ENCODE measurements at regions not wholly inside any gene's neighbourhood (a gene's known extent, or its start where the extent isn't known, plus 50 kb on each side); places are given as distances from the start of the nearest gene placed in this dataset.

DNA sequence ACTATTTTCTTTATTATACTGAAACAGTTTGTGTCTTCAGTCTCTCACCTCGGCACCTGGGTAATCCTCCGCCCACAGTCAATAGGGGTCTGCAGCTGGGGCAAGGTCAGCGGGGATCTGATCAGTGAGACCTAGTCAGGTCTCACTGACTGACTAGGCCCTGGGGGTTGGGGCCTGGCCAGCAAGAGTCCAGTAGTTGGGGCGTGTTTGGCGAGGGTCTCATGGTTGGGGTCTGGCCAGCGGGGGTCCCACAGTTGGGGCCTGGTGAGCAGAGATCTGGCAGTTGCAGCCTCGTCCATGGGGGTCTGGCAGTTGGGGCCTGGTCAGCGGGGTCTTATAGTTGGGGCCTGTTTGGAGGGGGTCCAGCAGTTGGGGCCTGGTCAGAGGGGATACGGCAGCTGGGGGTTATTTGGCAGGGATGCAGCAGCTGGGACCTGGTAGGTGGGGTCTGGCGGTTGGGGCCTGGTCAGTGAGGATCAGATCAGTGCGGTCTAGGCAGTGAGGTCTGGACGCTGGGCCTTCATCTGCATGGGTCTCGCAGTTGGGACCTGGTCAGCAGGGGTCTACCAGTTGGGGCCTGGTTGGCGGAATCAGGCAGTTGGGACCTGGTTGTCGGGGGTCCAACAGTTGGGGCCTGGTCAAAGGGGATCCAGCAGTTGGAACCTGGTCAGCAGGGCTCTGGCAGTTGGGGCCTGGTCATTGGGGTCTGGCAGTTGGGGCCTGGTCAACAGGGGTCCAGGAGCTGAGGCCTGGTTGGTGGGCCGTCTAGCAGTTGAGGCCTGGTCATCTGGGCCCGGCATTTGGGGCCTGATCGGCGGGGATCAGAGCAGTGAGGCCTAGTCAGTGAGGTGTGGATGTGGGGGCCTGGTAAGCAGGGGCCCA, 61.1 kb upstream of the TPM4 start:
- peaks cover 69% of the 10 kb centered on the region for H3K9me3 ChIP-seq (ENCODE audit: insufficient read depth, low read depth, low read length)
- H3K14ac ChIP-seq (ENCODE audit: low read length), result no peak overlapping the region
- no peaks in the 10 kb centered on the region for H3K36me3 ChIP-seq (ENCODE audit: control insufficient read depth in 1 of 2, insufficient read depth in 2 of 2, low read length in 2 of 2)
- H3K4ac ChIP-seq (ENCODE audit: low read depth, low read length), result no peak overlapping the region
- H3K4me3 ChIP-seq (ENCODE audit: low read depth, low read length), result no peak overlapping the region
- H2BK5ac ChIP-seq (ENCODE audit: low read depth, low read length, poor library complexity), result no peak overlapping the region
- H4K91ac ChIP-seq (ENCODE audit: low read depth, low read length), result no peak overlapping the region
- no peak overlapping the region for H3K4me2 ChIP-seq (ENCODE audit: low read length)
- H3K18ac ChIP-seq (ENCODE audit: low read length), result no peak overlapping the region
- DNase-seq, result no peak
- no peak overlapping the region for H4K12ac ChIP-seq (ENCODE audit: low read depth, low read length)
- no peak overlapping the region for H2AFZ ChIP-seq (ENCODE audit: insufficient read depth, low read length, poor library complexity)
- H3K79me1 ChIP-seq (ENCODE audit: low read length), result no peaks in the 10 kb centered on the region
- H2BK12ac ChIP-seq (ENCODE audit: low read length), result no peak overlapping the region
- no peak overlapping the region for H3K27ac ChIP-seq (ENCODE audit: low read depth, low read length)
- no peak overlapping the region for H3K9ac ChIP-seq (ENCODE audit: low read length)
- H2BK120ac ChIP-seq (ENCODE audit: insufficient read depth, low read length, poor library complexity), result no peak overlapping the region
- no peak overlapping the region for H3K23ac ChIP-seq (ENCODE audit: low read length)
- H3K79me2 ChIP-seq (ENCODE audit: control insufficient read depth, insufficient read depth, low read length, poor library complexity), result no peaks in the 10 kb centered on the region
- H4K8ac ChIP-seq (ENCODE audit: low read depth, low read length), result no peak overlapping the region
- no peaks in the 10 kb centered on the region for H3K4me1 ChIP-seq (ENCODE audit: control insufficient read depth in 1 of 2, insufficient read depth in 2 of 2, low read length in 2 of 2)
- WGBS (ENCODE audit: extremely low coverage, insufficient coverage, insufficient read length), result no CpG with 5 or more reads among the region's 19 CpGs
- no peak overlapping the region for H2AK5ac ChIP-seq (ENCODE audit: low read length)
- no peaks in the 10 kb centered on the region for H3K27me3 ChIP-seq (ENCODE audit: insufficient read depth, low read length)

GRCh38 chr19:16015805-16016173, 60.5 kb upstream of the TPM4 start:
- no peak overlapping the region for H3K23ac ChIP-seq (ENCODE audit: low read length)
- H3K79me1 ChIP-seq (ENCODE audit: low read length), result no peaks in the 10 kb centered on the region
- no peaks in the 10 kb centered on the region for H3K36me3 ChIP-seq (ENCODE audit: control insufficient read depth in 1 of 2, insufficient read depth in 2 of 2, low read length in 2 of 2)
- no peak overlapping the region for H2BK5ac ChIP-seq (ENCODE audit: low read depth, low read length, poor library complexity)
- H3K9me3 ChIP-seq (ENCODE audit: insufficient read depth, low read depth, low read length), result peaks cover 74% of the 10 kb centered on the region
- H3K9ac ChIP-seq (ENCODE audit: low read length), result no peak overlapping the region
- H3K14ac ChIP-seq (ENCODE audit: low read length), result no peak overlapping the region
- H4K91ac ChIP-seq (ENCODE audit: low read depth, low read length), result no peak overlapping the region
- H2BK120ac ChIP-seq (ENCODE audit: insufficient read depth, low read length, poor library complexity), result no peak overlapping the region
- no peaks in the 10 kb centered on the region for H3K27me3 ChIP-seq (ENCODE audit: insufficient read depth, low read length)
- no peak overlapping the region for H2AK5ac ChIP-seq (ENCODE audit: low read length)
- no peak overlapping the region for H3K4me3 ChIP-seq (ENCODE audit: low read depth, low read length)
- no peak overlapping the region for H4K8ac ChIP-seq (ENCODE audit: low read depth, low read length)
- H3K79me2 ChIP-seq (ENCODE audit: control insufficient read depth, insufficient read depth, low read length, poor library complexity), result no peaks in the 10 kb centered on the region
- no peak overlapping the region for H3K27ac ChIP-seq (ENCODE audit: low read depth, low read length)
- no peak overlapping the region for H3K4me2 ChIP-seq (ENCODE audit: low read length)
- no peak overlapping the region for H2BK12ac ChIP-seq (ENCODE audit: low read length)
- no peak overlapping the region for H4K12ac ChIP-seq (ENCODE audit: low read depth, low read length)
- no peak overlapping the region for H3K18ac ChIP-seq (ENCODE audit: low read length)
- H3K4ac ChIP-seq (ENCODE audit: low read depth, low read length), result no peak overlapping the region
- no peak overlapping the region for H2AFZ ChIP-seq (ENCODE audit: insufficient read depth, low read length, poor library complexity)
- no CpG with 5 or more reads among the region's 3 CpGs for WGBS (ENCODE audit: extremely low coverage, insufficient coverage, insufficient read length)
- no peak for DNase-seq
- no peaks in the 10 kb centered on the region for H3K4me1 ChIP-seq (ENCODE audit: control insufficient read depth in 1 of 2, insufficient read depth in 2 of 2, low read length in 2 of 2)

- Histone ChIP-seq H2BK12ac (ENCODE audit: low read length) (no peak overlapping the region), H4K12ac (ENCODE audit: low read depth, low read length) (no peak overlapping the region), H3K18ac (ENCODE audit: low read length) (no peak overlapping the region), H3K27ac (ENCODE audit: low read depth, low read length) (no peak overlapping the region), H4K91ac (ENCODE audit: low read depth, low read length) (no peak overlapping the region), H3K36me3 (ENCODE audit: control insufficient read depth in 1 of 2, insufficient read depth in 2 of 2, low read length in 2 of 2) (no peaks in the 10 kb centered on the region), H3K14ac (ENCODE audit: low read length) (no peak overlapping the region), H3K4ac (ENCODE audit: low read depth, low read length) (no peak overlapping the region), H3K27me3 (ENCODE audit: insufficient read depth, low read length) (no peaks in the 10 kb centered on the region), H3K79me1 (ENCODE audit: low read length) (no peaks in the 10 kb centered on the region), H3K4me1 (ENCODE audit: control insufficient read depth in 1 of 2, insufficient read depth in 2 of 2, low read length in 2 of 2) (no peaks in the 10 kb centered on the region), H3K9ac (ENCODE audit: low read length) (no peak overlapping the region), H2BK120ac (ENCODE audit: insufficient read depth, low read length, poor library complexity) (no peak overlapping the region), H2BK5ac (ENCODE audit: low read depth, low read length, poor library complexity) (no peak overlapping the region), H3K9me3 (ENCODE audit: insufficient read depth, low read depth, low read length) (peaks cover 76% of the 10 kb centered on the region), H3K79me2 (ENCODE audit: control insufficient read depth, insufficient read depth, low read length, poor library complexity) (no peaks in the 10 kb centered on the region), H3K4me3 (ENCODE audit: low read depth, low read length) (no peak overlapping the region), H3K23ac (ENCODE audit: low read length) (no peak overlapping the region), H2AFZ (ENCODE audit: insufficient read depth, low read length, poor library complexity) (no peak overlapping the region), H2AK5ac (ENCODE audit: low read length) (no peak overlapping the region), H3K4me2 (ENCODE audit: low read length) (no peak overlapping the region), H4K8ac (ENCODE audit: low read depth, low read length) (no peak overlapping the region)
- no CpG with 5 or more reads among the region's 15 CpGs for WGBS (ENCODE audit: extremely low coverage, insufficient coverage, insufficient read length)
- DNase-seq, result no peak
These were observed 59.8 kb upstream of the TPM4 start for GRCh38 chr19:16016226-16017137.

DNA sequence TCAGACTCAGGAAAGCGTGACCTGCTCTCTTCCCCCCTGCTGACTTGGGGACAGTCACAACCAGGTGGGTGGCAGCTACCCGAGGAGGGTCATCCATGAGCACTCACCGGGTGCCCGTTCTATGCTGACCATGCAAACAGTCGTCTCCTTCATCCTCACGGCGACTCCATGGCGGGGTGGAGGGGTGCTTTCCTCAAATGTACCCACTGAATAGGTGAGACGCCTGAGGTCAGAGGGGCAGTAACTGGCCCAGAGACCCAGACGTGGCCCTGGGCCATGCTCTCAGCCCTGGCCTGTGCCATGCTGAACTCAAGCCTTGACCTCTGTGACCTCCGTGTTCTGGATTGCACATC, 59.2 kb upstream of the TPM4 start:
- Histone ChIP-seq H3K14ac (ENCODE audit: low read length) (no peak overlapping the region), H3K79me1 (ENCODE audit: low read length) (no peaks in the 10 kb centered on the region), H3K4me2 (ENCODE audit: low read length) (no peak overlapping the region), H4K91ac (ENCODE audit: low read depth, low read length) (no peak overlapping the region), H3K4me3 (ENCODE audit: low read depth, low read length) (no peak overlapping the region), H3K23ac (ENCODE audit: low read length) (no peak overlapping the region), H3K4me1 (ENCODE audit: control insufficient read depth in 1 of 2, insufficient read depth in 2 of 2, low read length in 2 of 2) (no peaks in the 10 kb centered on the region), H2BK12ac (ENCODE audit: low read length) (no peak overlapping the region), H3K36me3 (ENCODE audit: control insufficient read depth in 1 of 2, insufficient read depth in 2 of 2, low read length in 2 of 2) (no peaks in the 10 kb centered on the region), H2BK120ac (ENCODE audit: insufficient read depth, low read length, poor library complexity) (no peak overlapping the region), H2AK5ac (ENCODE audit: low read length) (no peak overlapping the region), H3K79me2 (ENCODE audit: control insufficient read depth, insufficient read depth, low read length, poor library complexity) (no peaks in the 10 kb centered on the region), H4K8ac (ENCODE audit: low read depth, low read length) (no peak overlapping the region), H2BK5ac (ENCODE audit: low read depth, low read length, poor library complexity) (no peak overlapping the region), H3K9ac (ENCODE audit: low read length) (no peak overlapping the region), H4K12ac (ENCODE audit: low read depth, low read length) (no peak overlapping the region), H3K27me3 (ENCODE audit: insufficient read depth, low read length) (no peaks in the 10 kb centered on the region), H3K18ac (ENCODE audit: low read length) (no peak overlapping the region), H3K9me3 (ENCODE audit: insufficient read depth, low read depth, low read length) (peaks cover 80% of the 10 kb centered on the region), H3K27ac (ENCODE audit: low read depth, low read length) (no peak overlapping the region), H2AFZ (ENCODE audit: insufficient read depth, low read length, poor library complexity) (no peak overlapping the region), H3K4ac (ENCODE audit: low read depth, low read length) (no peak overlapping the region)
- no peak for DNase-seq
- WGBS (ENCODE audit: extremely low coverage, insufficient coverage, insufficient read length), result no CpG with 5 or more reads among the region's 11 CpGs
